ENCODE measurements at regions not wholly inside any gene's neighbourhood (a gene's known extent, or its start where the extent isn't known, plus 50 kb on each side); places are given as distances from the start of the nearest gene placed in this dataset.

- no peaks in the 10 kb centered on the region for H3K4me1 ChIP-seq
- TF ChIP-seq, protein P1, sequence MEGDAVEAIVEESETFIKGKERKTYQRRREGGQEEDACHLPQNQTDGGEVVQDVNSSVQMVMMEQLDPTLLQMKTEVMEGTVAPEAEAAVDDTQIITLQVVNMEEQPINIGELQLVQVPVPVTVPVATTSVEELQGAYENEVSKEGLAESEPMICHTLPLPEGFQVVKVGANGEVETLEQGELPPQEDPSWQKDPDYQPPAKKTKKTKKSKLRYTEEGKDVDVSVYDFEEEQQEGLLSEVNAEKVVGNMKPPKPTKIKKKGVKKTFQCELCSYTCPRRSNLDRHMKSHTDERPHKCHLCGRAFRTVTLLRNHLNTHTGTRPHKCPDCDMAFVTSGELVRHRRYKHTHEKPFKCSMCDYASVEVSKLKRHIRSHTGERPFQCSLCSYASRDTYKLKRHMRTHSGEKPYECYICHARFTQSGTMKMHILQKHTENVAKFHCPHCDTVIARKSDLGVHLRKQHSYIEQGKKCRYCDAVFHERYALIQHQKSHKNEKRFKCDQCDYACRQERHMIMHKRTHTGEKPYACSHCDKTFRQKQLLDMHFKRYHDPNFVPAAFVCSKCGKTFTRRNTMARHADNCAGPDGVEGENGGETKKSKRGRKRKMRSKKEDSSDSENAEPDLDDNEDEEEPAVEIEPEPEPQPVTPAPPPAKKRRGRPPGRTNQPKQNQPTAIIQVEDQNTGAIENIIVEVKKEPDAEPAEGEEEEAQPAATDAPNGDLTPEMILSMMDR (IDR thresholded peaks at IDR 0.05): no peak
- no peak for TF ChIP-seq POLR2A (IDR thresholded peaks at IDR 0.05)
- no peak overlapping the region for H3K4me3 ChIP-seq
- H3K27ac ChIP-seq: no peak overlapping the region
- no peaks in the 10 kb centered on the region for H3K36me3 ChIP-seq
- no peak for DNase-seq
- 36 to 57% methylated on average over 2 of the region's 2 CpGs for WGBS, 2 donors
- H3K9me3 ChIP-seq: peaks cover 0 to 4% (median 0%) of the 10 kb centered on the region in 3 donors
- intact Hi-C loops (cut with DNase I): no loop called here
- H3K27me3 ChIP-seq: no peaks in the 10 kb centered on the region
Measured at GRCh38 chr4:28313729-28314713, 1453.4 kb downstream of the STIM2 start.

GRCh38 chr4:28317221-28317620, 1456.6 kb downstream of the STIM2 start:
- no peak for DNase-seq
- Histone ChIP-seq H3K4me1 (no peaks in the 10 kb centered on the region), H3K27me3 (no peaks in the 10 kb centered on the region), H3K27ac (no peak overlapping the region), H3K9me3 (no peaks in the 10 kb centered on the region), H3K36me3 (no peaks in the 10 kb centered on the region), H3K4me3 (no peak overlapping the region)
- 66 to 84% methylated on average over 2 of the region's 2 CpGs for WGBS, 2 donors
- TF ChIP-seq, protein P1 (IDR thresholded peaks at IDR 0.05): no peak
- TF ChIP-seq POLR2A (IDR thresholded peaks at IDR 0.05): no peak
- intact Hi-C loops (cut with DNase I): no loop called here

DNA sequence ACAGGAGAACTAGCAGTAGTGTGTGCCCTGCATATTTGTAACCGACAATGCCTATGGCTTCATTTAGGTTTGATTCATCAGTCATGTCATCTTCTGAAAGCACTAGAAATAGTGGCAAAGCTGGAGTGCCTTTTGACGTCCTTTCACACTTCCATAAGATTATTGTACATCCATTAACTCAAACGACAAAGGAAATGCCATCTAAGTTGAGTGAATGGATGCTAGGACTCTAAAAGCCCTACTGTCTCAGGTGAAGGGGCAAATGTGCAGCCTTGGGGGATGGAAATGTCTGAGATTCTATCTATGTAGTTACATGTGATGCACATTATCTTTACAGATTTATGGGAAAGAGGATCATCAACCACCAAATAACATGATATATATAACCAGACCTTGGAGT, 1473.6 kb downstream of the STIM2 start:
- TF ChIP-seq POLR2A (IDR thresholded peaks at IDR 0.05): no peak
- TF ChIP-seq, protein P1 (IDR thresholded peaks at IDR 0.05): no peak
- Histone ChIP-seq H3K27me3 (no peaks in the 10 kb centered on the region), H3K9me3 (no peaks in the 10 kb centered on the region), H3K4me3 (no peak overlapping the region), H3K27ac (no peak overlapping the region), H3K4me1 (no peaks in the 10 kb centered on the region), H3K36me3 (no peaks in the 10 kb centered on the region)
- intact Hi-C loops (cut with DNase I): no loop called here
- 60 to 66% methylated on average over 3 of the region's 3 CpGs for WGBS, 2 donors
- no peak for DNase-seq

DNA sequence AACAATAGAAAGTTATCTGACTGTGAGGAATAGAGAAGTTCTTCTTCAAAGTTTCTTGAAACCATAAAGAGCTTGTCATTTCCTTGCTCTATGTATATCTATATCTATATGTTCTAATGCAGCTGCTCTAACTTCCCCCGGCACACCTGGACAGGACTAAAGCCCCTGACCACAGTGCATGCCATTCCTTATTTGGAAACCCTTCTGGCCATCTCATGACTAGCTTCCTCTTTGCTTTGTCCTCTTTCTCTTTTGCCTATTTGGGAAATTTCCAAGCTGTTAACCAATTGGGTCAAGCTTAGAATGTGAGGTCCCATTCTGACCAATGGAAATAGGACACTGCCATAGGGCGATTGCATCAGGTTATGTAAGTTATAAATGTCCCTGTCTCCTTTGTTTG, 1481.1 kb downstream of the STIM2 start:
- DNase-seq: no peak
- Histone ChIP-seq H3K4me1 (no peaks in the 10 kb centered on the region), H3K27ac (no peak overlapping the region), H3K36me3 (no peaks in the 10 kb centered on the region), H3K4me3 (no peak overlapping the region), H3K9me3 (peaks cover 0 to 12% (median 0%) of the 10 kb centered on the region in 3 donors), H3K27me3 (no peaks in the 10 kb centered on the region)
- intact Hi-C loops (cut with DNase I): no loop called here
- TF ChIP-seq, protein P1 (IDR thresholded peaks at IDR 0.05): no peak
- TF ChIP-seq POLR2A (IDR thresholded peaks at IDR 0.05): no peak
- WGBS, 2 donors: 69 to 88% methylated on average over 2 of the region's 2 CpGs

- TF ChIP-seq, protein P1 (IDR thresholded peaks at IDR 0.05): no peak
- TF ChIP-seq POLR2A (IDR thresholded peaks at IDR 0.05): no peak
- H3K36me3 ChIP-seq: no peaks in the 10 kb centered on the region
- no peak overlapping the region for H3K4me3 ChIP-seq
- intact Hi-C loops (cut with DNase I): no loop called here
- H3K4me1 ChIP-seq: no peaks in the 10 kb centered on the region
- H3K27ac ChIP-seq: no peak overlapping the region
- no peak for DNase-seq
- H3K9me3 ChIP-seq: peaks cover 0 to 5% (median 0%) of the 10 kb centered on the region in 3 donors
- no peaks in the 10 kb centered on the region for H3K27me3 ChIP-seq
Measured at GRCh38 chr4:28350485-28350884, 1489.8 kb downstream of the STIM2 start.
